PFSK-1 (cell line): ENCODE measurements at regions not wholly inside any gene's neighbourhood (a gene's known extent, or its start where the extent isn't known, plus 50 kb on each side); places are given as distances from the start of the nearest gene placed in this dataset.

Source experiments
- FOXP2 ChIP-seq: optimal IDR thresholded peaks from 2 replicates; pipeline ENCODE3; 2011; ENCODE audit warnings: borderline replicate concordance, control low read depth, inconsistent platforms; ENCODE audit not compliant: insufficient read depth; ENCODE audit errors: extremely low read length, extremely low read depth
- POLR2AphosphoS5 ChIP-seq: IDR thresholded peaks from 2 replicates; pipeline ENCODE4 v1.6.1; 2012; ENCODE audit warnings: low read depth, mild to moderate bottlenecking, control low read depth, low read length, moderate library complexity
- REST ChIP-seq, 2 experiments: IDR thresholded peaks; 2 replicates each; pipeline versions ENCODE4 v1.6.1 to v1.8.0; 2011 to 2012; ENCODE audit warnings: low read depth in 2 of 2, low read length in 2 of 2, control low read depth in 1 of 2, inconsistent platforms in 1 of 2, mild to moderate bottlenecking in 1 of 2, moderate library complexity in 1 of 2; ENCODE audit not compliant: insufficient read depth in 1 of 2
- SIN3A ChIP-seq: IDR thresholded peaks from 2 replicates; pipeline ENCODE4 v1.6.1; 2012; ENCODE audit warnings: mild to moderate bottlenecking, low read length, moderate library complexity, borderline replicate concordance; ENCODE audit not compliant: insufficient read depth
- TAF1 ChIP-seq: IDR thresholded peaks from 2 replicates; pipeline ENCODE4 v1.6.1; 2012; ENCODE audit warnings: low read length, control low read depth, borderline replicate concordance; ENCODE audit not compliant: insufficient read depth

GRCh38 chr12:61687407-61687806 lies 572.8 kb upstream of the USP15 start:
- no peak for TF ChIP-seq REST (IDR thresholded peaks at IDR 0.05; ENCODE audit: insufficient read depth in 1 of 2, low read depth in 2 of 2, low read length in 2 of 2)
- TF ChIP-seq POLR2AphosphoS5: no peak
- TF ChIP-seq SIN3A: no peak
- no peak for TF ChIP-seq TAF1
- no peak for TF ChIP-seq FOXP2

- TF ChIP-seq TAF1: no peak
- TF ChIP-seq FOXP2: no peak
- no peak for TF ChIP-seq REST (IDR thresholded peaks at IDR 0.05; ENCODE audit: insufficient read depth in 1 of 2, low read depth in 2 of 2, low read length in 2 of 2)
- TF ChIP-seq SIN3A: no peak
- no peak for TF ChIP-seq POLR2AphosphoS5
Observed at GRCh38 chr12:61694214-61694613, 566.0 kb upstream of the USP15 start.

GRCh38 chr12:61701471-61701870 lies 558.7 kb upstream of the USP15 start:
- TF ChIP-seq POLR2AphosphoS5 (no peak), SIN3A (no peak), FOXP2 (no peak), TAF1 (no peak), REST (IDR thresholded peaks at IDR 0.05; ENCODE audit: insufficient read depth in 1 of 2, low read depth in 2 of 2, low read length in 2 of 2) (no peak)

- TF ChIP-seq TAF1 (no peak), REST (IDR thresholded peaks at IDR 0.05; ENCODE audit: insufficient read depth in 1 of 2, low read depth in 2 of 2, low read length in 2 of 2) (no peak), FOXP2 (no peak), SIN3A (no peak), POLR2AphosphoS5 (no peak)
Observed at GRCh38 chr12:61706783-61707182, 553.4 kb upstream of the USP15 start.

- no peak for TF ChIP-seq SIN3A
- TF ChIP-seq REST (IDR thresholded peaks at IDR 0.05; ENCODE audit: insufficient read depth in 1 of 2, low read depth in 2 of 2, low read length in 2 of 2): no peak
- TF ChIP-seq TAF1: no peak
- TF ChIP-seq FOXP2: no peak
Observed at GRCh38 chr12:61713121-61713520, 547.1 kb upstream of the USP15 start.
